SK-N-SH (cell line): ENCODE measurements at regions not wholly inside any gene's neighbourhood (a gene's known extent, or its start where the extent isn't known, plus 50 kb on each side); places are given as distances from the start of the nearest gene placed in this dataset.

Experiments used
- CTCF ChIA-PET: fragments of 300-600, 350-600 bp; formaldehyde crosslinking; extraction: SDS; loops from one replicate; lab custom pipeline; 2021; lab: Yijun Ruan, JAX
- POLR2A ChIA-PET: fragments of 350-600 bp; sonication (Branson Sonifier 250); formaldehyde crosslinking; extraction: SDS; loops from one replicate; lab custom pipeline; 2020; ENCODE audit warnings: antibody characterized with exemption, inconsistent platforms; lab: Yijun Ruan, JAX
- DNase-seq: peaks from one replicate; pipeline ENCODE4 v3.0.0; 2012
- H2AFZ ChIP-seq: fragments of 200-600 bp; sonication (generic); 2 replicates; pipeline ENCODE4 v1.8.1; 2016; ENCODE audit warnings: antibody characterized with exemption, mild to moderate bottlenecking, low read depth
- H3F3A ChIP-seq: fragments of 200-600 bp; sonication (generic); replicated peaks from 2 replicates; pipeline ENCODE3; 2016; ENCODE audit warnings: antibody characterized with exemption, mild to moderate bottlenecking; ENCODE audit not compliant: insufficient read depth
- H3K27ac ChIP-seq, 2 experiments: fragments of 200-500 bp in 1 of 2; fragments of 200-600 bp in 1 of 2; sonication (Bioruptor generic) in 1 of 2; sonication (generic), shearing (Covaris generic) in 1 of 2; 2 replicates each; pipeline versions ENCODE4 v1.5.1 to v1.6.1; 2014 to 2016; ENCODE audit warnings: low read depth in 2 of 2, inconsistent platforms in 1 of 2, low read length in 1 of 2, mild to moderate bottlenecking in 1 of 2, mixed read lengths in 1 of 2
- H3K27me3 ChIP-seq: fragments of 200-600 bp; sonication (generic), shearing (Covaris generic); 2 replicates; pipeline ENCODE4 v1.6.1; 2016; ENCODE audit warnings: mixed run types; ENCODE audit not compliant: insufficient read depth
- H3K36me3 ChIP-seq, 2 experiments: fragments of 200-500 bp in 1 of 2; fragments of 200-600 bp in 1 of 2; sonication (Bioruptor generic) in 1 of 2; sonication (generic) in 1 of 2; replicated peaks in 1 of 2; 2 replicates each; pipeline versions ENCODE3 to v1.5.1; 2014 to 2016; ENCODE audit warnings: low read length in 1 of 2, mild to moderate bottlenecking in 1 of 2; ENCODE audit not compliant: insufficient read depth in 2 of 2, control insufficient read depth in 1 of 2
- H3K4me1 ChIP-seq, 2 experiments: fragments of 200-500 bp in 1 of 2; fragments of 200-600 bp in 1 of 2; sonication (Bioruptor generic) in 1 of 2; sonication (generic), shearing (Covaris generic) in 1 of 2; 2 replicates each; pipeline versions ENCODE4 v1.5.1 to v1.6.1; 2014 to 2016; ENCODE audit warnings: low read depth in 1 of 2, low read length in 1 of 2, mixed run types in 1 of 2; ENCODE audit not compliant: insufficient read depth in 2 of 2, control insufficient read depth in 1 of 2
- H3K4me2 ChIP-seq: fragments of 200-600 bp; sonication (generic), shearing (Covaris generic); 2 replicates; pipeline ENCODE4 v1.6.1; 2017; ENCODE audit warnings: mixed run types
- H3K4me3 ChIP-seq, 2 experiments: fragments of 200-500 bp in 1 of 2; fragments of 200-600 bp in 1 of 2; sonication (Bioruptor generic) in 1 of 2; sonication (generic), shearing (Covaris generic) in 1 of 2; 2 replicates each; pipeline versions ENCODE4 v1.5.1 to v1.8.1; 2014 to 2016; ENCODE audit warnings: low read depth in 2 of 2, inconsistent platforms in 1 of 2, low read length in 1 of 2, mild to moderate bottlenecking in 1 of 2, mixed read lengths in 1 of 2, moderate library complexity in 1 of 2
- H3K79me2 ChIP-seq: fragments of 200-600 bp; sonication (generic); 2 replicates; pipeline ENCODE4 v1.8.1; 2017; ENCODE audit warnings: mild to moderate bottlenecking; ENCODE audit not compliant: insufficient read depth
- H3K9ac ChIP-seq: fragments of 200-600 bp; sonication (generic); 2 replicates; pipeline ENCODE4 v1.6.1; 2017; ENCODE audit warnings: mixed run types
- H3K9me2 ChIP-seq: fragments of 200-600 bp; sonication (generic); 2 replicates; pipeline ENCODE4 v1.6.1; 2017; ENCODE audit warnings: mixed run types
- H3K9me3 ChIP-seq: fragments of 200-600 bp; sonication (generic); 2 replicates; pipeline ENCODE4 v1.6.1; 2017; ENCODE audit warnings: mixed run types, mild to moderate bottlenecking, moderate library complexity
- H4K20me1 ChIP-seq: fragments of 200-600 bp; sonication (generic); 2 replicates; pipeline ENCODE4 v1.6.1; 2017; ENCODE audit warnings: mild to moderate bottlenecking, mixed run types; ENCODE audit not compliant: insufficient read depth
- CTCF ChIP-seq: fragments of 200-600 bp; sonication (generic); IDR thresholded peaks from 2 replicates; pipeline ENCODE4 v1.6.1; 2017; ENCODE audit warnings: antibody characterized with exemption, mild to moderate bottlenecking, moderate library complexity
- ELF1 ChIP-seq: IDR thresholded peaks from 2 replicates; pipeline ENCODE4 v1.4.0; 2012
- EP300 ChIP-seq, 2 experiments: IDR thresholded peaks; 2 replicates each; pipeline versions ENCODE4 v1.4.0 to v1.6.1; 2012; ENCODE audit warnings: borderline replicate concordance in 1 of 2, low read depth in 1 of 2, low read length in 1 of 2
- EZH2phosphoT487 ChIP-seq: fragments of 200-600 bp; sonication (generic); IDR thresholded peaks from 2 replicates; pipeline ENCODE4 v1.6.1; 2017; ENCODE audit warnings: low read depth, mixed run types, mild to moderate bottlenecking, antibody characterized with exemption, moderate library complexity, borderline replicate concordance
- FOXM1 ChIP-seq: IDR thresholded peaks from 2 replicates; pipeline ENCODE4 v1.4.0; 2012; ENCODE audit warnings: low read depth, mild to moderate bottlenecking
- GABPA ChIP-seq: IDR thresholded peaks from 2 replicates; pipeline ENCODE4 v1.4.0; 2012; ENCODE audit warnings: low read depth, mild to moderate bottlenecking
- IRF3 ChIP-seq: fragments of 150-350 bp; IDR thresholded peaks from 2 replicates; pipeline ENCODE4 v1.6.1; 2016; ENCODE audit warnings: mild to moderate bottlenecking, low read depth, low read length
- JUND ChIP-seq: IDR thresholded peaks from 2 replicates; pipeline ENCODE4 v1.4.0; 2012
- MXI1 ChIP-seq: IDR thresholded peaks from 2 replicates; pipeline ENCODE4 v1.6.1; 2012; ENCODE audit warnings: mild to moderate bottlenecking, low read depth, low read length, improper control_type of control experiment
- NRF1 ChIP-seq: IDR thresholded peaks from 2 replicates; pipeline ENCODE4 v1.6.1; 2012; ENCODE audit warnings: low read depth, mild to moderate bottlenecking, low read length
- POLR2AphosphoS5 ChIP-seq: IDR thresholded peaks from 2 replicates; pipeline ENCODE4 v1.6.1; 2012; ENCODE audit warnings: low read depth, low read length
- RAD21 ChIP-seq: IDR thresholded peaks from 2 replicates; pipeline ENCODE4 v1.6.1; 2012; ENCODE audit warnings: mild to moderate bottlenecking, low read length
- RFX5 ChIP-seq: IDR thresholded peaks from 2 replicates; pipeline ENCODE4 v1.6.1; 2012; ENCODE audit warnings: mild to moderate bottlenecking, improper control_type of control experiment, low read length
- SIN3A ChIP-seq: IDR thresholded peaks from 2 replicates; pipeline ENCODE4 v1.6.1; 2012; ENCODE audit warnings: low read depth, mild to moderate bottlenecking, low read length, moderate library complexity, borderline replicate concordance
- TAF1 ChIP-seq: IDR thresholded peaks from 2 replicates; pipeline ENCODE4 v1.6.1; 2012; ENCODE audit warnings: low read depth, mild to moderate bottlenecking, low read length, moderate library complexity, borderline replicate concordance
- TCF12 ChIP-seq: IDR thresholded peaks from 2 replicates; pipeline ENCODE4 v1.4.0; 2012
- USF1 ChIP-seq: IDR thresholded peaks from 2 replicates; pipeline ENCODE4 v1.4.0; 2012; ENCODE audit warnings: low read depth, borderline replicate concordance
- WGBS: methylation state at CpG from one replicate; pipeline ENCODE4 v1.1.6; 2017; ENCODE audit warnings: low lambda C conversion rate; 5-methylcytosine and 5-hydroxymethylcytosine counted together

GRCh38 chrX:111006116-111006515 lies 89.9 kb upstream of the PAK3 start:
- WGBS = 13% methylated on average over 2 of the region's 2 CpGs
- no peak overlapping the region for H3K4me3 ChIP-seq
- no peak for DNase-seq
- H3K4me2 ChIP-seq = no peak overlapping the region
- ChIA-PET POLR2A (no interaction called here), CTCF (interaction anchor here (1.3 to 1.8 kb wide), 2 partner anchors 14 to 238 kb away, joined by 3 to 7 read pairs; no protein-coding TSS in a partner anchor)
- H3K79me2 ChIP-seq = no peaks in the 10 kb centered on the region
- no peaks in the 10 kb centered on the region for H3K36me3 ChIP-seq
- peak overlapping the region in 1 of 2 experiments; percentile 68; a peak in 1 of 4 replicates for H3K27ac ChIP-seq
- H3K4me1 ChIP-seq = peaks cover 0 to 6% of the 10 kb centered on the region in 2 experiments; a peak in 1 of 4 replicates
- no peaks in the 10 kb centered on the region for H3K9me2 ChIP-seq
- no peak overlapping the region for H2AFZ ChIP-seq
- no peaks in the 10 kb centered on the region for H3K9me3 ChIP-seq
- no peaks in the 10 kb centered on the region; the same call in 1 of the 2 replicates for H3K27me3 ChIP-seq
- H3K9ac ChIP-seq = no peak overlapping the region
- no peaks in the 10 kb centered on the region for H4K20me1 ChIP-seq
- no peaks in the 10 kb centered on the region for H3F3A ChIP-seq
- TF ChIP-seq ELF1 (no peak), TCF12 (no peak), SIN3A (no peak), GABPA (no peak), RFX5 (no peak), FOXM1 (no peak), MXI1 (no peak)

GRCh38 chrX:111005166-111005565 lies 90.8 kb upstream of the PAK3 start:
- H3K4me3 ChIP-seq = no peak overlapping the region
- POLR2A ChIA-PET = no interaction called here
- no peaks in the 10 kb centered on the region for H4K20me1 ChIP-seq
- TF ChIP-seq USF1 = no peak
- TF ChIP-seq, all 33 proteins: peak for 0
- Histone ChIP-seq H3K27me3 (no peaks in the 10 kb centered on the region; the same call in 1 of the 2 replicates), H3K9me3 (no peaks in the 10 kb centered on the region), H3K79me2 (no peaks in the 10 kb centered on the region), H3K4me1 (peaks cover 0 to 6% of the 10 kb centered on the region in 2 experiments; a peak in 1 of 4 replicates), H3K4me2 (no peak overlapping the region), H2AFZ (no peak overlapping the region), H3K27ac (peak overlapping the region in 1 of 2 experiments; percentile 68; a peak in 2 of 4 replicates), H3K9me2 (no peaks in the 10 kb centered on the region), H3K36me3 (no peaks in the 10 kb centered on the region), H3K9ac (no peak overlapping the region), H3F3A (no peaks in the 10 kb centered on the region)
- CTCF ChIA-PET = interaction anchor here (0.7 to 1.8 kb wide), 5 partner anchors 9 to 239 kb away, joined by 3 to 7 read pairs (median 3); no protein-coding TSS in a partner anchor
- 69% methylated on average over 3 of the region's 4 CpGs for WGBS
- peak; percentile 4 for DNase-seq

- TF ChIP-seq SIN3A (no peak), RFX5 (no peak), JUND (no peak), IRF3 (no peak), POLR2AphosphoS5 (no peak), GABPA (no peak), CTCF (no peak), EP300 (IDR thresholded peaks at IDR 0.05; ENCODE audit: borderline replicate concordance in 1 of 2, low read depth in 1 of 2, low read length in 1 of 2) (no peak), RAD21 (no peak), TAF1 (no peak), NRF1 (no peak), EZH2phosphoT487 (no peak)
- 7% methylated on average over 4 of the region's 4 CpGs for WGBS
- H3F3A ChIP-seq = no peaks in the 10 kb centered on the region
- CTCF ChIA-PET = interaction anchor here (1.1 kb wide), 1 partner anchor 10 kb away, joined by 4 read pairs; no protein-coding TSS in a partner anchor
- no peak overlapping the region for H3K27ac ChIP-seq
- no peaks in the 10 kb centered on the region; the same call in 1 of the 2 replicates for H3K27me3 ChIP-seq
- H3K4me1 ChIP-seq = no peaks in the 10 kb centered on the region; a peak in 1 of 4 replicates
- no peak overlapping the region for H2AFZ ChIP-seq
- H3K36me3 ChIP-seq = no peaks in the 10 kb centered on the region
- no peak overlapping the region for H3K9ac ChIP-seq
- H3K4me3 ChIP-seq = no peak overlapping the region
- H3K9me3 ChIP-seq = no peaks in the 10 kb centered on the region
- POLR2A ChIA-PET = no interaction called here
- H3K4me2 ChIP-seq = no peak overlapping the region
- H3K79me2 ChIP-seq = no peaks in the 10 kb centered on the region
- H4K20me1 ChIP-seq = no peaks in the 10 kb centered on the region
- no peaks in the 10 kb centered on the region for H3K9me2 ChIP-seq
- no peak for DNase-seq
Measured at GRCh38 chrX:111003118-111003517, 92.9 kb upstream of the PAK3 start.
